HEK293 (cell line): ENCODE measurements at regions not wholly inside any gene's neighbourhood (a gene's known extent, or its start where the extent isn't known, plus 50 kb on each side); places are given as distances from the start of the nearest gene placed in this dataset.

Experiments
- CTCF ChIA-PET: fragments of 350-600 bp; formaldehyde crosslinking; extraction: SDS; loops from one replicate; lab custom pipeline; 2021; ENCODE audit warnings: antibody characterized with exemption; lab: Yijun Ruan, JAX
- POLR2A ChIA-PET: fragments of 300-600 bp; formaldehyde crosslinking; extraction: SDS; loops from one replicate; lab custom pipeline; 2020; ENCODE audit warnings: antibody characterized with exemption, inconsistent platforms; lab: Yijun Ruan, JAX
- H3K27ac ChIP-seq: fragments of 200-500 bp; sonication (Bioruptor generic); 2 replicates; pipeline ENCODE4 v1.5.1; 2014; ENCODE audit warnings: low read depth, low read length, control low read depth, inconsistent platforms; ENCODE audit errors: extremely low read depth
- H3K36me3 ChIP-seq, 2 experiments: fragments of 200-500 bp in 1 of 2; sonication (Bioruptor generic) in 1 of 2; 1 replicate in 1 of 2; 2 replicates in 1 of 2; pipeline ENCODE4 v1.5.1; 2014 to 2017; ENCODE audit warnings: inconsistent platforms in 2 of 2, low read length in 2 of 2; ENCODE audit not compliant: control insufficient read depth in 2 of 2, insufficient read depth in 1 of 2
- H3K4me1 ChIP-seq: fragments of 200-500 bp; sonication (Bioruptor generic); 2 replicates; pipeline ENCODE4 v1.5.1; 2014; ENCODE audit warnings: mild to moderate bottlenecking, low read length, inconsistent platforms; ENCODE audit not compliant: control insufficient read depth, insufficient read depth
- H3K4me3 ChIP-seq: 2 replicates; pipeline ENCODE4 v1.5.1; 2011; ENCODE audit warnings: low read depth, mild to moderate bottlenecking, control low read depth, low read length, moderate library complexity
- H3K9me3 ChIP-seq: fragments of 200-500 bp; sonication (Bioruptor generic); 2 replicates; pipeline ENCODE4 v1.5.1; 2014; ENCODE audit warnings: low read depth, low read length, inconsistent platforms; ENCODE audit not compliant: control insufficient read depth, insufficient read depth
- GLIS1 ChIP-seq: fragments of 450-650 bp; formaldehyde crosslinking; IDR thresholded peaks from 2 replicates; pipeline ENCODE4 v1.5.1; 2016; ENCODE audit warnings: missing biosample characterization, missing genetic modification characterization
- MZF1 ChIP-seq: fragments of 450-650 bp; formaldehyde crosslinking; IDR thresholded peaks from 2 replicates; pipeline ENCODE4 v1.5.1; 2017; ENCODE audit warnings: missing biosample characterization, missing genetic modification characterization, borderline replicate concordance
- SCRT1 ChIP-seq: fragments of 450-650 bp; formaldehyde crosslinking; IDR thresholded peaks from 2 replicates; pipeline ENCODE4 v1.5.1; 2016; ENCODE audit warnings: missing biosample characterization, missing genetic modification characterization, borderline replicate concordance
- TSHZ1 ChIP-seq: fragments of 450-650 bp; formaldehyde crosslinking; IDR thresholded peaks from 2 replicates; pipeline ENCODE4 v1.5.1; 2016; ENCODE audit warnings: missing biosample characterization, missing genetic modification characterization, borderline replicate concordance
- WT1 ChIP-seq: fragments of 450-650 bp; formaldehyde crosslinking; IDR thresholded peaks from 2 replicates; pipeline ENCODE4 v1.5.1; 2016; ENCODE audit warnings: missing biosample characterization, missing genetic modification characterization
- ZNF133 ChIP-seq: fragments of 450-650 bp; formaldehyde crosslinking; IDR thresholded peaks from 2 replicates; pipeline ENCODE4 v1.5.1; 2016; ENCODE audit warnings: missing biosample characterization, missing genetic modification characterization
- ZNF146 ChIP-seq: fragments of 450-650 bp; formaldehyde crosslinking; IDR thresholded peaks from 2 replicates; pipeline ENCODE4 v1.5.1; 2016; ENCODE audit warnings: missing biosample characterization, missing genetic modification characterization
- ZNF394 ChIP-seq: fragments of 450-650 bp; formaldehyde crosslinking; IDR thresholded peaks from 2 replicates; pipeline ENCODE4 v1.5.1; 2016; ENCODE audit warnings: missing biosample characterization, missing genetic modification characterization, mild to moderate bottlenecking, moderate library complexity, borderline replicate concordance
- ZNF404 ChIP-seq: fragments of 450-650 bp; formaldehyde crosslinking; IDR thresholded peaks from 2 replicates; pipeline ENCODE4 v1.5.1; 2017; ENCODE audit warnings: missing biosample characterization, missing genetic modification characterization
- ZNF768 ChIP-seq: fragments of 450-650 bp; formaldehyde crosslinking; IDR thresholded peaks from 2 replicates; pipeline ENCODE4 v1.5.1; 2018; ENCODE audit warnings: missing biosample characterization, mild to moderate bottlenecking, missing genetic modification characterization
- ZNF791 ChIP-seq: fragments of 450-650 bp; formaldehyde crosslinking; IDR thresholded peaks from 2 replicates; pipeline ENCODE4 v1.5.1; 2016; ENCODE audit warnings: missing biosample characterization, missing genetic modification characterization
- ZSCAN23 ChIP-seq: fragments of 450-650 bp; formaldehyde crosslinking; IDR thresholded peaks from 2 replicates; pipeline ENCODE4 v1.5.1; 2016; ENCODE audit warnings: missing biosample characterization, missing genetic modification characterization
- TF ChIP-seq, protein P1 (sequence below): fragments of 450-650 bp; formaldehyde crosslinking; IDR thresholded peaks from 2 replicates; pipeline ENCODE4 v1.5.1; 2016; ENCODE audit warnings: missing biosample characterization, missing genetic modification characterization, borderline replicate concordance
- TF ChIP-seq, protein P2 (sequence below): fragments of 450-650 bp; formaldehyde crosslinking; IDR thresholded peaks from 2 replicates; pipeline ENCODE4 v1.5.1; 2016; ENCODE audit warnings: missing biosample characterization, missing genetic modification characterization
- TF ChIP-seq, protein P3 (sequence below): fragments of 450-650 bp; formaldehyde crosslinking; IDR thresholded peaks from 2 replicates; pipeline ENCODE4 v1.5.1; 2016; ENCODE audit warnings: missing biosample characterization, missing genetic modification characterization, low read depth

DNA sequence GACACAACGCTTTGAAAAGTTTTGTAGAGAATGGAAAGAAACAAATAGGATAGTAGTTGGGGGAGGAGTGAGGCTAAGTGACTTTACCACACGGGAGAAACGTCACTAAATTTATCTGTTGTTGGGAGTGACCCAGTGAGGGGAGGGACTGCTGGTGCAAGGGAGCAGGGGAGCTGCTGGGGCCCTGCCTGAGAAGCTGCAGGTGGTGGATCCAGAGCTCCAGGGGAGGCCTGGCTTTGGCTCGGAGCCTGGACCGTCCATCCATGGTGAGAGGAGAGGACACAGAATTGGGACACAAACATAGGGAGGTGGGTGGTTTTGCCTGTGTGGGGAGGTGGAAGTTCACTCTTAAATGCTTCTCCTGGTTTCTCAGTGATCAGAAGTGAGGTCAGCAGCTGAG, 107.6 kb downstream of the GOSR1 start:
- POLR2A ChIA-PET: no interaction called here
- H3K9me3 ChIP-seq: no peaks in the 10 kb centered on the region
- CTCF ChIA-PET: no interaction called here
- H3K27ac ChIP-seq: no peak overlapping the region
- no peaks in the 10 kb centered on the region for H3K4me1 ChIP-seq
- H3K36me3 ChIP-seq: no peaks in the 10 kb centered on the region
- no peak overlapping the region for H3K4me3 ChIP-seq
- TF ChIP-seq ZNF404 (tag by site-specific recombination): no peak
- TF ChIP-seq GLIS1: peak; percentile 97
- 0 out of 2 replicates have a peak, but pooled peaks have one; percentile 22 for TF ChIP-seq WT1 (tag by site-specific recombination)

DNA sequence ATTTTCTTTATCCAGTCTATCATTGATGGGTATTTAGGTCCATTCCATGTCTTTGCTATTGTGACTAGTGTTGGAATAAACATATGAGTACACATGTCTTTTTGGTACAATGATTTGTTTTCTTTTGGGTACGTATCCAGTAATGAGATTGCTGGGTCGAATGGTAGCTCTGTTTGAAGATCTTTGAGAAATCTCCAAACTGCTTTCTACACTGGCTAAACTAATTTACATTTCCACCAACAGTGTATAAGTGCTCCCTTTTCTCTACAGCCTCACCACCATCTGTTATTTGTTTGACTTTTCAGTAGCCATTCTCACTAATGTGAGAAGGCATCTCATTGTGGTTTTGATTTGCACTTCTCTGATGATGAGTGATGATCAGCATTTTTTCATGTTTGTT, 103.7 kb downstream of the GOSR1 start:
- H3K36me3 ChIP-seq: no peaks in the 10 kb centered on the region
- ChIA-PET POLR2A (interaction anchor here (0.7 kb wide), 1 partner anchor 37 kb away, joined by 3 read pairs; no protein-coding TSS in a partner anchor), CTCF (interaction anchor here (0.7 to 1.2 kb wide), 2 partner anchors 8 to 11 kb away, joined by 3 read pairs; no protein-coding TSS in a partner anchor)
- no peak overlapping the region for H3K27ac ChIP-seq
- H3K4me1 ChIP-seq: no peaks in the 10 kb centered on the region
- H3K4me3 ChIP-seq: no peak overlapping the region
- TF ChIP-seq, protein P1, sequence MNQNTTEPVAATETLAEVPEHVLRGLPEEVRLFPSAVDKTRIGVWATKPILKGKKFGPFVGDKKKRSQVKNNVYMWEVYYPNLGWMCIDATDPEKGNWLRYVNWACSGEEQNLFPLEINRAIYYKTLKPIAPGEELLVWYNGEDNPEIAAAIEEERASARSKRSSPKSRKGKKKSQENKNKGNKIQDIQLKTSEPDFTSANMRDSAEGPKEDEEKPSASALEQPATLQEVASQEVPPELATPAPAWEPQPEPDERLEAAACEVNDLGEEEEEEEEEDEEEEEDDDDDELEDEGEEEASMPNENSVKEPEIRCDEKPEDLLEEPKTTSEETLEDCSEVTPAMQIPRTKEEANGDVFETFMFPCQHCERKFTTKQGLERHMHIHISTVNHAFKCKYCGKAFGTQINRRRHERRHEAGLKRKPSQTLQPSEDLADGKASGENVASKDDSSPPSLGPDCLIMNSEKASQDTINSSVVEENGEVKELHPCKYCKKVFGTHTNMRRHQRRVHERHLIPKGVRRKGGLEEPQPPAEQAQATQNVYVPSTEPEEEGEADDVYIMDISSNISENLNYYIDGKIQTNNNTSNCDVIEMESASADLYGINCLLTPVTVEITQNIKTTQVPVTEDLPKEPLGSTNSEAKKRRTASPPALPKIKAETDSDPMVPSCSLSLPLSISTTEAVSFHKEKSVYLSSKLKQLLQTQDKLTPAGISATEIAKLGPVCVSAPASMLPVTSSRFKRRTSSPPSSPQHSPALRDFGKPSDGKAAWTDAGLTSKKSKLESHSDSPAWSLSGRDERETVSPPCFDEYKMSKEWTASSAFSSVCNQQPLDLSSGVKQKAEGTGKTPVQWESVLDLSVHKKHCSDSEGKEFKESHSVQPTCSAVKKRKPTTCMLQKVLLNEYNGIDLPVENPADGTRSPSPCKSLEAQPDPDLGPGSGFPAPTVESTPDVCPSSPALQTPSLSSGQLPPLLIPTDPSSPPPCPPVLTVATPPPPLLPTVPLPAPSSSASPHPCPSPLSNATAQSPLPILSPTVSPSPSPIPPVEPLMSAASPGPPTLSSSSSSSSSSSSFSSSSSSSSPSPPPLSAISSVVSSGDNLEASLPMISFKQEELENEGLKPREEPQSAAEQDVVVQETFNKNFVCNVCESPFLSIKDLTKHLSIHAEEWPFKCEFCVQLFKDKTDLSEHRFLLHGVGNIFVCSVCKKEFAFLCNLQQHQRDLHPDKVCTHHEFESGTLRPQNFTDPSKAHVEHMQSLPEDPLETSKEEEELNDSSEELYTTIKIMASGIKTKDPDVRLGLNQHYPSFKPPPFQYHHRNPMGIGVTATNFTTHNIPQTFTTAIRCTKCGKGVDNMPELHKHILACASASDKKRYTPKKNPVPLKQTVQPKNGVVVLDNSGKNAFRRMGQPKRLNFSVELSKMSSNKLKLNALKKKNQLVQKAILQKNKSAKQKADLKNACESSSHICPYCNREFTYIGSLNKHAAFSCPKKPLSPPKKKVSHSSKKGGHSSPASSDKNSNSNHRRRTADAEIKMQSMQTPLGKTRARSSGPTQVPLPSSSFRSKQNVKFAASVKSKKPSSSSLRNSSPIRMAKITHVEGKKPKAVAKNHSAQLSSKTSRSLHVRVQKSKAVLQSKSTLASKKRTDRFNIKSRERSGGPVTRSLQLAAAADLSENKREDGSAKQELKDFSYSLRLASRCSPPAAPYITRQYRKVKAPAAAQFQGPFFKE: no peak
- TF ChIP-seq ZSCAN23 (tag by site-specific recombination): no peak
- TF ChIP-seq, protein P2, sequence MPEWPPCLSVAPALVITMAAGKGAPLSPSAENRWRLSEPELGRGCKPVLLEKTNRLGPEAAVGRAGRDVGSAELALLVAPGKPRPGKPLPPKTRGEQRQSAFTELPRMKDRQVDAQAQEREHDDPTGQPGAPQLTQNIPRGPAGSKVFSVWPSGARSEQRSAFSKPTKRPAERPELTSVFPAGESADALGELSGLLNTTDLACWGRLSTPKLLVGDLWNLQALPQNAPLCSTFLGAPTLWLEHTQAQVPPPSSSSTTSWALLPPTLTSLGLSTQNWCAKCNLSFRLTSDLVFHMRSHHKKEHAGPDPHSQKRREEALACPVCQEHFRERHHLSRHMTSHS (tag by site-specific recombination): no peak
- TF ChIP-seq ZNF791 (tag by site-specific recombination): no peak
- no peak for TF ChIP-seq SCRT1 (tag by site-specific recombination)
- TF ChIP-seq ZNF133: peak; percentile 40; the same call in 1 of the 2 replicates
- no peak for TF ChIP-seq TSHZ1 (tag by site-specific recombination)
- no peak for TF ChIP-seq MZF1 (tag by site-specific recombination)
- TF ChIP-seq ZNF146 (tag by site-specific recombination): 0 out of 2 replicates have a peak, but pooled peaks have one; percentile 41
- TF ChIP-seq, protein P3, sequence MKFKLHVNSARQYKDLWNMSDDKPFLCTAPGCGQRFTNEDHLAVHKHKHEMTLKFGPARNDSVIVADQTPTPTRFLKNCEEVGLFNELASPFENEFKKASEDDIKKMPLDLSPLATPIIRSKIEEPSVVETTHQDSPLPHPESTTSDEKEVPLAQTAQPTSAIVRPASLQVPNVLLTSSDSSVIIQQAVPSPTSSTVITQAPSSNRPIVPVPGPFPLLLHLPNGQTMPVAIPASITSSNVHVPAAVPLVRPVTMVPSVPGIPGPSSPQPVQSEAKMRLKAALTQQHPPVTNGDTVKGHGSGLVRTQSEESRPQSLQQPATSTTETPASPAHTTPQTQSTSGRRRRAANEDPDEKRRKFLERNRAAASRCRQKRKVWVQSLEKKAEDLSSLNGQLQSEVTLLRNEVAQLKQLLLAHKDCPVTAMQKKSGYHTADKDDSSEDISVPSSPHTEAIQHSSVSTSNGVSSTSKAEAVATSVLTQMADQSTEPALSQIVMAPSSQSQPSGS (tag by site-specific recombination): no peak
- TF ChIP-seq ZNF394 (tag by site-specific recombination): no peak
- TF ChIP-seq ZNF768 (tag by site-specific recombination): no peak
- no peaks in the 10 kb centered on the region for H3K9me3 ChIP-seq
